HG03066 (cell line): ENCODE measurements at regions not wholly inside any gene's neighbourhood (a gene's known extent, or its start where the extent isn't known, plus 50 kb on each side); places are given as distances from the start of the nearest gene placed in this dataset.
A peak's percentile ranks its signal among the peaks of the same experiment; 100 is the strongest.

Experiments used
- ATAC-seq: cut with Tn5 transposase; IDR thresholded peaks from one replicate; pipeline ENCODE4 v1.9.1; 2021; ENCODE audit warnings: low read depth; ENCODE audit not compliant: unreplicated experiment

DNA sequence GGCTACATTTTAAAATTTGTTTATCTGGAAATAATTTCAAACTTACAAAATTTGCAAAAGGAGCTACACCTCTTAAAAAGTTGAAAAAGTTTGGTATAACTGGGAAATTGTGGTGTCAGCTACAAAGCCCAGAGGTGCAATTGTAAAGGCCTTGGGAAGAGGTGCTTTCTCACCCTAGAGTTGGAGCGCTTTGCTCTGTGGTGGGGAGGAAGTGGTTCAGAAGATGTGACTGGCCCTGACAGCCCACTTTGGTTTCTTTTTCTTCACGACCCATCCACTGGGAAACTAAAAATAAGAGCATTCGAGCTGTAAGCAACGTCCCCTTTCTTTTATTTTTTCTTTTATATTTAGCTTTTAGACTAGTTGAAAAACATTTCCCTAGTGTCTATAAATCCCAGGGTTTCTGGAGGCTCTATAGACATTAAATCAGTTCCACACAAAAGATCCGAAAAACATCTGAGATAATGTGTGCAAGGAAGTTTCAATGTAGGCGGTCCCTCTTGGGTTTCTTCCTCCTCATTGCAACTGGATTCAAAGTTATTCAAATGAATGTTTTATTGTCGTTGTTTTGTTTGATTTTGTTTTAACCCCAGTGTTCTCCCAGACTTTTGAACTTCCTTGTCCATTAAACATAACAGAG is 397.8 kb downstream of the KIF16B start:
- ATAC-seq = no peak

DNA sequence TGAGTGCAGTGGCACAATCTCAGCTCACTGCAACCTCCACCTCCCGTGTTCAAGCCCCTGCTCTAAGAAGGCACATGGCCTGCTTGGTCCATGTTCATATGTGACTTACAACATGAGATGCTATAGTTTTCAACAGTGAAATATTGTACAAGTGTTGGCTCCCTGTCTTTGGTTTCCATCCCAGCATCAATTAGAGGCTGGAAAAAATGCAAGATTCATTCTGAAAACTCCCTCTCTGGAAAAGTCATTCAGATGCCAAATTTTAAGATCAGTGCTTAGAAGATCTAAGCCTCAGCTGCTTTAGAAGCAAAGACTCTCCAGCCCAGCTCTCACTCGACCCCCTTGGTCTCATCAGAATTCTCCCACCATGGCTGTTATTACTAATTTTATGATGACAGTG is 398.9 kb downstream of the KIF16B start:
- no peak for ATAC-seq

DNA sequence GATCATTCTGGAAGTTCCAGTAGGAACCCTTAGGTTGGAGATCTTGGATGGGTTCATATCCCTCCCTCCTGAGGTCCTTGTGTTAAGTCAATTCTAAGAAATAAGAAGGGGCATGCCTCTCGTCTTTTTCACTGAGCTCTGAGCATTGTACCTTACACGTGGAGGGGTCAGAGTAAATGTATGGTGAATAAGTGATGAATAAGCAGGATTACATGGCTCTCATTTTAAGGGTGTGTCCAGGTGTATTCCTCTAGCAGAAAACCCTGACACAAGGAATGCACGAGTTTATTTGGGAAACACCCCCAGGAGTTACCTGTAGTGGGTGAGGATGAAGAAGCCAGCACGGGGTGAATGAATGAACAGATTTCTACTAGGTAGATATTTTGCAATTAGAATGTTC is 400.2 kb downstream of the KIF16B start:
- ATAC-seq = no peak

DNA sequence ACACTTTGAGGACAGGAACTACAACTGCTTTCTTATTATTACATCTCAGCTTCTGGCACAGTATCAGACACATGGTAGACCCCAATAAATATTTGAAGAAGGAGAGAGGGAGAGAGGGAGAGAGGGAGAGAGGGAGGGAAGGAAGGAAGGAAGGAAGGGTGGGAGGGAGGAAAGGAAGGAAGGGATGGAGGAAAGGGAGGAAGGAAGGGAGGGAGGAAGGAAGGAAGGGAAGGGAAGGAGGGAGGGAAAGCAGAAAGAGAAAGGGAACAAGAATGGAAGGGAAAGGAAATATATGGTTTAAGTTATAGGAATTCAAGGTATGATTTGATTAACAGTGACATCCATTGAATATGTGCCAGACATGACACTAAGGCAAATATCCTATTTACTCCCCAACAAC is 402.1 kb downstream of the KIF16B start:
- ATAC-seq = no peak

DNA sequence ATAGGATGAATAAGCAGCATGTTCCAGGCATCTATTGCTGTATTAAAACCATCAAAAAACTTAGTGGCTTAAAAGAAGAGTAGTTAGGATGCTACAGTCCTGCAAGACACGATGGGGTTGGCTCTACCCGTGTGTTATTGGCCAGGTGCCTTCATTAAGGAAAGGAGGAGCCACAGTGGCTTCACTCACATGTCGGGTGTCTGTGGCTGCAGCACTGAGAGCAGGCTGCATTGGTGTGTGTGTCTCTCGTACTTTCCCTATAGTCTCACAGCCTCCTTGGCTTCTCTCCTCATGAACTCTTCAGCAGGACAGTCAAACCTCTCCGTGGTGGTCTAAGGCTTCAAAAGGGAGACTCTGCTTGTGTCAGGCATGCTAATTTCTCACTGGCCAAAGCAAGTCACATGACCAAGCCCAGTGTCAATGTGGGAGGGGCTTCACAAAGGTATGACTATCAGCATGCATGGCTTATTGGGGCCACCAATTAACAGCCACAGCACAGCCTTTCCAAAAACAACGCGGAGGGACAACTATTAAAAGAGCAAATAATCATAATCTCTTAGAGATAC is 402.8 kb downstream of the KIF16B start:
- no peak for ATAC-seq

DNA sequence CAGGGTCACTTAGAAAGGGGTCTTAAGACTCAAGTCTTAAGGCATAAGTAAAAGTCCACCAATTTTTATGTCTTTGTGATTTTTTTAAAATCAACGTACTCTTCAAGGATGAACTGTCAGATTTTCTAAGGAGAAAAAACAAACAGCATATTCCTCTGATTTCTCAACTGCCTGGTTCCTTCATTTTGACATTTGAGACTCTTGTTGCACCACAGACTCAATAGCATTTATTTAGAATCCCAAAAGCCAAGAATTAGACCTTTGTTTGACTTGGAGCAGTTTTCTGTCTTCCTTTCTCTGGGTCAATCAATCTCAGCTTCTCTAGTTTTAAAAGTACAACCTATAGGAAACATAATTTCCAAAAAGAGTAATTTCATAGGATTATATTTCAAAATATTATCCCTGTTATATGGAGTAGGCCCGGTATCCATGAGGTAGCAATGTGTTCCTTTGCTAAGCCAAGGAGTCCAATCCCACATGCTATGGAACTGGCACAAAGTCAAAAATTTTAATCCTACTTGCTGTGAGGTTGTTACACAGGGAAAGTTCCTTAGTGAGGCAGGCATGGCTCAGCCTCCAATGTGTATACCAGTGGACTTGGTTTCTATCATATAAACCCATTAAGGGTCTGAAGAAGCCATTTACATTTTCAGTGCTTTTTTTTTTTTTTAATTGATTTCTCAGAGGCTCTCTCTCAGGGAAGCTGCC is 405.7 kb downstream of the KIF16B start:
- ATAC-seq = no peak

DNA sequence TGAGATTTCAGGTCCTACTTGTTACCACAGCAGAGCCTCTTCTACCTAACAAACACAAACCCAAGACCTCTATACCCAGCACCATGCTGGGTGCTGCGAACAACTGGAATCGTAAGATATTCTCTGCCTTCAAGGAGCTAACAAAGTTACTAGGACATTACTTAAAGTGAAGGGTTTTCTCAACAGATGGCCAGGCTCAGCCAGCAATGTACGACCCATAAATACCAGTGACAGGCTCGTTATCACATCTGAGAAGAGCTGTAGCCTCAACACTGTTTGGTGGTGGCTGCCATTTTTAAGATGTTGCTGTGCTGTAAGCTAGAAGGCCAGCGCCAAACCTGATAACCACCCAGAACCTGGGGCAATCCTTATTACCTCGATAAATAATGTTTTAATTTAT is 406.5 kb downstream of the KIF16B start:
- no peak for ATAC-seq

DNA sequence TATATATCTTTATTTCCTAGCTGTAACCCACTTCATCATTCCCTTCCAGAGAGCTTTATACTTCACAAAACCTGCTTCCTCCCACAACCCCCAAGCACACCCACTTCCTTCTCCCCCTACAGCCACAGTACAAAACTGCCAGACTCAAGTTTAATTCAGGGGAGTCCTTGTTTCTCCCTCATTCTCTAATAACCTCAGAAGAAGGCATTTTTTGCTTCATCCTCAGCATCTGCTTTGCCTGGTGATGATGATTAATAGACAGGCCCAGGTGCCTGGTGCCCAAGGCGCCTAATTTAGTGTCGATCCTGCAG is 414.3 kb downstream of the KIF16B start:
- ATAC-seq = peak; percentile 43

DNA sequence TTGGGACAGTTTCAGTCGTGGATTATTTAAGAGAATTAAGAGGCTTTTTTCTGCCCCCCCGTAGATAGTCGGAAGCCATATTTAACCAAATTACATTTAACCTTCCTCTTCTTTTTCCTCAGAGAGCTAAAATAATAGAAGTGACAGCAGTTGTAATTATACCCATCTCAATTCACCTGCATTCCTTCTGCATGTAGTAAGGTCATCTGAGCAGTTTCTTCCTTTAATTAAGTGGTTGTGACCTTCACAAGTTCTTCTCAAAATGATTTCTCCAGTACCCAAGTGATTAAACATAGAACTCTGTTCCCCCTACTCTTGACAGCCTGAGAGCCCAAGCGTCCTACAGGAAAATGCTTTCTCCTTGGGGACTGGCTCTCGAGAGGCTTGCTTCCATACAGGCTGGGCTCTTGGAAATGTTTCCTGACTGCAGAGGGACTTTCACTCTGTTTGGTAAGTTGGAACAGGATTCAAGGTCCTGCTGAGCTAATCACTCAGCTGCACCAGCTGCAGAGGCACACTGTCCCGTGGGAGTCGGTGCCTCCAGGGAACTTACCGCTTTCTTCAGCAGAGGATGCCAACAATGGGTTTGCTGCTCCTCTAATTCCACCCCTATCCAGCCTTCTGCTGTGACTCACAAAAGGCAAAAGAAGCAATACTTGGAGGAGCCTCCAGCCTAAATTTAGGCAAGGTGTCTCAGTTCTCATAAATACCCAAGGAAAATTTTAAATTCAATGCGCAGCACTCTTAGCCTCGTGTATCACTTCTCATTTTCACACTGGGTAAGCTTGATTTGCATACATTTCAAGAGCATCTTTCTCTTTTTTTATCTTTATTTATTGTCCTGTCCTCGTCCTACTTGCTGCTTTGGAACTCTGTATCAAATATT is 414.9 kb downstream of the KIF16B start:
- peak; percentile 88 for ATAC-seq

DNA sequence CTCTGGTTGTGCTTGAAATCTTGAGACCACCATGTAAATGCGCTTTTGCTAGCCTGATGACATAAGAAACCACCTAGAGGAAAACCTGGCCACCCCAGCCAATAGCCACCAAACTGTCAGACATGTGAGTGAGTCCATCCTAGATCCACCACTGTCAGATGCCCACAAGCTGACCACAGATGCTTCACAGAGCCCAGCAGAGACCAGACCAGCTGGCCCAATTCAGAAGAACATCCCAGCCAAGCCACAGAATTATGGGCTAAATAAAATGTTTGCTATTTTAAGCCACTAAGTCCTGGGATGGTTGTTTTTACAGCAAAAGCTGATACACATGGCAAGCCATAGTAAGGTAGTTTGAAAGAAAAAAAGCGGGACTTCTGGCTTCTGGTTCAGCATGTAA is 425.3 kb downstream of the KIF16B start:
- no peak for ATAC-seq

DNA sequence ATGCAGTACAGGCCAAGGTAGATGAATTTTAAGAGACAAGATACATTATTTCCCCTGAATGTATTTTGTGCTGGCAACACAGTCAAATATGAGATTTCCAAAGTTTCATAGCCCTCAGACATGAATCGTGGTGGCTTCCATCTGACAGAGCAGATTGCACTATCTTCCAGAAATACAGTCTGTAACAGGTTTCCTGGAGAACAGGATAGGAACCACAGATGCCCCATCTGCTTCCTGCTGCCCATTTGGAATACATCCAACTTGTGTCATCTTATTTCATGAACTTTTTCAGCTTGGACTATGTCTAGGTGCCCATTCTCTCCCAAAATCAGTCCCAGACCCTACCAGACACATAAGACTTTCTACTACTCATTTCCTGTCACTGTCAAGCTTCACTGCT is 426.0 kb downstream of the KIF16B start:
- ATAC-seq = no peak

DNA sequence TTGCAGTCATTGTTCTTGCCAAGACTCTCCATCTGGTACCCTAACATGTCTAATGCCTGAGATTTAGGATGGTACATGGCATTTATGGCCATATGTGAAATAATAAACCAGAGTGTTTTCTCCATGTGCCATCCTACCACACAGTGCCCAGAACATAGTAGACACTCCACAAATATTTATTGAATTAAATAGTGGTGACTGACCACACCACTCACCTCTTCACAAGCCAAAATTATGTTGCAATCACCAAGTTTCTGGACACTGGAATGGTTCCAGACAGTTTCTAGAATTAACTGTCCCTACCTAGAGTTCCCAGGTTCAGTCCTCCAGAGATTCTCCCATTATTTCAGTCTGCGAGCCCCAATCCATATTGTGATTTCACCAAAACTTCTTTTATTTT is 427.3 kb downstream of the KIF16B start:
- ATAC-seq = no peak

DNA sequence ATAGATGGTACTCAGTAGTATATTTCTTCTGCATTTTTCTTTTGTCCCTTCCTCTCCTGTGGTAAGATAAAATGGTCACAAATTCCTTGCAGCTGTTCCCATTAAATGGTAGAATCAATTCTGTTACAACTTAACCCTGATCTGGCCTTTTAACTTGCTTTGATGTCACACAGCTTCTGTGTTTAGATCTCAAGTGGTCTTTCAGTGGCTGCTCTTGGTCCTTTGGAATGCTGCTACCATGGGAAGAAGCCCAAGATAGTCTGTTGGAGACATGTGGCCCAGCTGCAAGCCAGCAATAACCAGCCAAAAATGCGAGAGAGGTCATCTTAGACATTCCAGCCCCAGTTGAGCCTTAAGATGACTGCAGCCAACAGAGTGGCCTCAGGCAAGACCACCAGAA is 429.7 kb downstream of the KIF16B start:
- no peak for ATAC-seq

DNA sequence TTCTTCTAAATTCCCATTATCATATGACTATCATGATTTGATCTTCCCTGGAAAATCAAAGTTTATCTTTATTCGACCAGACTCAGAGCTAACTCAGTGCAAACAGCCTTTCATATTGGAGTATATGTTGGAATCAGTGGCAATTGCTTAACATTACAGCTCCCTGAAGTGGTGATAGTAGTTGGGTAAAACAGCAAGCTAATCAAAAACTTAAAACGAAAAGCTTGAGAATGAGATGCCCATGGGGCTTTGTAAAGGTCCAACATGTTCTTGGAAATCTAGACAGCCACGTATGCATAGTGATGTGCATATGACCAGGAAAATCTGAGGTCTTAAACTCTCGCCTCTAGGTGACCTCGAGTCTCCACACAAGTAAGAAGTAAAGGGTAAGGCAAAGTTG is 437.6 kb downstream of the KIF16B start:
- no peak for ATAC-seq

DNA sequence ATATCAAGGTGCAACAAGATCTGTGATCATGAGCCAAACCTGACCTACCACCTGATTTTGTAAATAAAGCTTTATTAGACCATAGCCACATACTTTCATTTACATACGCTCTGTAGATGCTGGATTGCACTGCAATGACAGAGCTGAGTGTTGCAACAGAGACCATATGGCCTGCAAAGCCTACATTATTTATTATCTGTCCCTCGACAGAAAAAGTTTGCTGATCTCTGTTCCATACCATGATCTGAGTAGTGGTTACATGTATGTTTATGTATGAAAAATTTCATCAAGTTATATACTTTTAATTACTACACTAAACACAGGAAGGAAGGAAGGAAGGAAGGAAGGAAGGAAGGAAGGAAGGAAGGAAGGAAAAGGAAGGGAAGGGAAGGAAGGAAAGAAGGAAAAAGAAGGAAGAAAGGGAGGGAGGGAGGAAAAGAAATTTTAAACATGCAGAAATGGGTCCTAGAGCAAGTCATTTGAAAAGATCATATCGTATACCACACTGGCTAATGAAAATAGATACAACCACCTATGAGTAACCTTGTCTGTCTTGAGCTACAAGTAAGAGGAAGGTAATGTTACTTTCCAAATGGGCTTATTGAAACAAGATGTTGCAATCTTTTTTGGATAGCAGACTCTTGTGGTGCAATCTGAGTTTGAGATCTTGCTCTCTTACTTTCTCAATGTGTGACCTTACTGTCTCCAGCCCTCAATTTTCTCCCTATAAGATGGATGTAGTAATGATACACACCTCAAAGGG is 441.0 kb downstream of the KIF16B start:
- no peak for ATAC-seq

DNA sequence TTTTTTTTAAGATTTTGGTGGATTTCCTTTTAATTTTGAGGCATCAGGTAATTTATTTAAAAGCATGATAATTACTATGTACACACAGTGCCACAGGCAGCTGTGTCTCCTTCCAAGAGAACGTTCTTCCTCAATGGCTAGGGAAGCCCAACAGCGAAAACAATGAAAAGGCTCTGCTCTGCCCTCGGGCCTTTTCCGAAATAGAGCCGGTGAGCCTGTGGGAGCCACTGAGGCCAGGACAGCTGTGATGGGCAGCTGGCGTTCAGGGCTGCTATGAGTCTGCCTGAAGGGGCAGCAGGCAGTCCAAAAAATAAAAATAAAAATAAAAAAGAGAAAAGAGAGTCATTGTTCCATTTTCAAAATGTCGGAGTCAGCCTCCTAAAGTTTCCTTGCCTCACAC is 443.8 kb downstream of the KIF16B start:
- ATAC-seq = no peak

DNA sequence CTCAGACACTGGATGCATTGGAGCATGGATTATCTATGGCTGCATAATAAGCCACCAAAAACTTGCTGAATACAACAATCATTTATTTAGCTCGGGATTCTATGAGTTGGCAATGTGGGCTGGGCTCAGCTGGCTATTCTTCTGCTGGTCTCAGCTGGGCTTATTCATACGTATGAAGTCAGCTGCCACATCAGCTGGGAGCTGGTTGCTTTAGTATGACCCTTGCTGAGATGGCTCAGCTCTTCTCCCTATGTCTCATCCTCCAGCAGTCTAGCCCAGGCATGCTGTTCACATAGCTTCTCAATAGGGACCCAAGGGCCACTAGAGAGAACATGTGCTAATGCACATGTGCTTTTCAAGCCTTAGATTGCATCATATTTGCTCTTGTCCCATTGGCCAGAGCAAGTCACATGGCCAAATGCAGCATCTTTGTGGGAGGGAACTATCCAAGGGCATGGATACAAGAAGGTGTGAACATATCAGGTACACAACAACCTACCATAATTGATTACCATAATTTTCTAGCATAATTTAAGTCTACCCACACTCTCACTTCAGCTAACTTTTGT is 444.6 kb downstream of the KIF16B start:
- no peak for ATAC-seq

DNA sequence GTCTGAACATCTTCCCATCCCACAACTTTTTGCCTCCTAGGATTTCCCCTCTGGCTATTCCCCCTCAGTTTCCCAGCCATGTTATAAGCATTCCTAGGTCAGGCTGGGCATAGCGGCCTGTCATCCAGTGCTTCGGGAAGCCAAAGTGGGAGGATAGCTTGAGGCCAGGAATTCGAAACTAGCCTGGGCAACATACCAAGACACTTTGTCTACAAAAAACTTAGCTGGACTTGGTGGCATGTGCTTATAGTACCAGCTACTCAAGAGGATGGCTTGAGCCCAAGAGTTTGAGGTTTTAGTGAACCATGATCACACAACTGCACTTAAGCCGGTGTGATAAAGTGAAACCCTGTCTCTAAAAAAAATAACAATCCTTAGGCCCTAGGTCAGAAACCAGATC is 447.4 kb downstream of the KIF16B start:
- ATAC-seq = no peak

DNA sequence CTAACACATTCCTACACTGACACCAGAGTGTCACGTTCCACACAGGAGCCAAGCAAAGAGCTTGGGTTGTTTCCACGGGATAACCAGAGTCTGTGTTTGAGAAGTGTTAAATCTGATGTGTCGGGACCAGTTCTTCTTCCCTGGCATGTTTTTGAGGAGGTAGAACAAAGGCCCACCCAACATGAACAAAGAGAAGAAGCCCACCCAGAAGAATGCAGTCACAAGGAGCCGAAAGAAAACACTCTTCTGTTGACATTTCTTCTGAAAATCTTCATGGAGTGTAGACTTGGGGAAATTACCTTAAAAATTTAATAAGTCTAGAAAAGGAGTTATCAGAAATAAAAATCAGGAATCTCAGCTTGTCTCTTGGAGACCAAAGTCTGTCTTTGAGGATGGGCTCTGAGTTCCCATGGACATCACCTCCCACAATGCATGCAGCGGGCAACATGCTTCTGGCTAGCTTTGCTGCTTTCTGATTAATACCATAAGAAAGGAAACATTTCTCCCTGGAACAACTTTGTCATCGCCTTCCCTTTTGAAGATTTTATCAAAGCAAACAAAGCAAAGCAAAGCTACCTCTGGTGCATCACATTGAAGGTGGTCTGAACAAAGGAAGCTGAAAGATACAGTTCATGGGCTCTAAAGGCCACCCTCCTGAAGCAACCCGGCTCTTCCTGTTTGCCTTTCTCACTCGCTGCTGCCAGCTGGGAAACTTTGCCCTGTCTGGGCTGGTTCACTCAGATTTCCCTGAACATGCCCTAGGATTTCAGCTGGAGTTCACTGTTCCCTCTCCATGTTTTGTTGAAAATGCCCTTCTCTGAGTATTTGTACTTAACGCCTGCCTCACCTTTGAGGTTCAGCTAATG is 448.1 kb downstream of the KIF16B start:
- no peak for ATAC-seq
